ENCODE measurements at regions not wholly inside any gene's neighbourhood (a gene's known extent, or its start where the extent isn't known, plus 50 kb on each side); places are given as distances from the start of the nearest gene placed in this dataset.

DNA sequence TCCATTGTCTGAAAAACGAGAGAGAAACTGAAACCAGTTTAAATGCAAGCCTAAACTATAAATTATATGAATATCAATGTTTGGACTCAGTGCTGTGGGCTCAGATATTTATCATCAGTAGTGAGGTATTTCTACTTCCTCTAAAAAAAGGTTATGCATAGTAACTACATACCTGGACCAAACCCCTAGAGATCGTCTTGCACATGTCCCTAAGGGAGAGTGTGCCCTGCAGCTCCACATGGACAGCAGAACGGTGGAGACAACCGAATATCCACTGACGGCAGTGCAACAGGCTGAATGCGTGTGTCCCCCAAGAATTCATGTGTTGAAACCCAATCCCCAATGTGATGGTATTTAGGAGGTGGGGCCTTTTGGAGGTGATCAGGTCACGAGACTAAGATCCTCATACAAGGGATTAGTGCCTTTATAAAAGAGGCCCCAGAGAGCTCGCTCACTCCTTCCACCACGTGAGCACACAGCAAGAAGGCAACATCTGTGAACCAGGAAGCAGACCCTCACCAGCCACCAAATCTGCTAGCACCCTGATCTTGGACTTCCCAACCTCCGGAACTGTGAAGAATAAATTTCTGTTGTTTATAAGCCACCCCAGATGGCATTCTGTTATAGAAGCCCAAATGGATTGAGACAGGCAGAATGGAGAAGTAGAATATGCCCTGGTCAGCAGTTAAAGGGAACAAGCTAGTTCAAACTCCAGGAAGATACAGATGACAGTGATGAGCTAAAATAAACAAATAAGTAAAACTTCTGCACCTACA lies 208.4 kb downstream of the ANAPC1 start:
- DNase-seq (ENCODE audit: low read depth in 1 of 2, low spot score in 1 of 2), result no peak

DNA sequence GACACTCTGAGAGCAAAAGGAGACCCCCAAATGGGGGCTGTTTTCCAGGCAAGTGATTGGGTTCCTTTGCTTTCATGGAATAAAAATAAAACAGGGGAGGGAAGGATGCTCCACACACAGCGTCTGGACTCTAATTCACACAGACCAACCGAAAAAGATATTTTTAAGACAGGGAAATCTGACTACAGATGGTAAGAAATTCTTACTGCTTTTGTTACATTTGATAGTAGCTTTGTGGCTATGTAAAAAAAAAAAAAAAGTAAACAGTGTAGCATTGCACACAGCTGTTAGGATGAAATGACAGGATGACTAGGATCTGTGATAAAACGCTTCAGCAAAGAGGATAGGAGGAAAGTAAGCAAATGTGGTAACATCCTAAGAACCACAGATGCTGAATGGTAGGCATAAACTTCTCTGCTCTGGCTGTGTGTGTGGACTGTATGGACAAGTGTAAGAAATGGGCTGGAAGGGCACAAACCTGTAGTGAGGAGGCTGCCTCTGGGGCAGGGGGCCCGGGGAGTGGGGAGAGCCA lies 207.6 kb downstream of the ANAPC1 start:
- DNase-seq (ENCODE audit: low read depth in 1 of 2, low spot score in 1 of 2), result no peak

DNA sequence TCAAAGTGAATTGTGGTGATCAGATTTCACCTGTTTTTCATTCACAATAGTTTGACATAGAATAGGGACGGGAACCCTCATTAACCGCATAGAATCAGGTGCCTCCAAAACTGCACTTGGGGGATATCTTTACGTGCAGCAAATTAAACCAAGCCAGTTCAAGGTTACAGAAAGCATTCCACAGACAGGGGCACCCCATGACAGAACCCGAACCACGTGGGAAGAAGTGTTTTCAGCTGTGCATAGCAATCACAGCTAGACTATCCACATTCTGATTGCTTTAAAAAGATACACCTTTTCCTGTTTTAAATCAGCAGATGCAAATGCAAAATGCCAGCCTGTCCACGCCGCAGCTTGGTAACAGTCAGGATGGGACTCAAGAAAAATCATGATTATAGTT lies 205.8 kb downstream of the ANAPC1 start:
- no peak for DNase-seq (ENCODE audit: low read depth in 1 of 2, low spot score in 1 of 2)

DNA sequence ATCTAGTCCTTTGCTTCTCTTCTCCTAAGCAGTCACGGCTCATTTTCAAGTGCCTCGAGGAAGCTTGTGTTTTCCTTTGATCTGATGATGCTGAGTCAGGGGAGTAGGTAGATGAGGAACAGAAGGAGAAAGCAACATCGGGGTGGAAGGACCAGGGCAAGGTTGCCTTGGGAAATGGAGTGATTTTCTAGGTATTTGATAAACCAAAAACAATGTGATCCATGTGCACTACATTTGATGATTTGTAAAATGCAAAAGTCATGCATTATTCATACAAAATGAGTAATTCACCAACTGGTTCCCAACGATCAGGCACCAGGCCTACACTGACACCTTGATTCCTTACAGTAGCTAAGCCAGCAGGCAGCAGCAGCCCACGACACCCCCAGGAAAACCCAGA lies 205.3 kb downstream of the ANAPC1 start:
- no peak for DNase-seq (ENCODE audit: low read depth in 1 of 2, low spot score in 1 of 2)

DNA sequence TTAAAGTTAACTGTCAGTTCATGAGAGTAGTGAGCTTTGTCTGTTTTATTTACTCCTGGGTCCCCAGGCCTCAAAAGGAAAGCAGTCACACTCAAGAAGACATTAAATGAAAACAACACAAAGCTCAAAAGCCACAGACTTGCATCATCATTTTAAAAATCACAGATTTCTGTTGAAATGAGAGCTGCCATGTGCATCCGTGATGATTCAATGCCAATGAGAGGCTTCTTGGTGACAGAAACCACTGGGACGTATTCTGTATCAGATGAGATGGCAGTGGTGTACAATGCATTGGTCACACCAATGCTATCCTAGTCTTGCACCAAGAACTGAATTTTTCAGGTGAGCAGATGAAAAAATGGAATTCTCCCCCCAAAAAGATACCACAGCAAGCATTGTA lies 204.8 kb downstream of the ANAPC1 start:
- DNase-seq (ENCODE audit: low read depth in 1 of 2, low spot score in 1 of 2), result no peak

DNA sequence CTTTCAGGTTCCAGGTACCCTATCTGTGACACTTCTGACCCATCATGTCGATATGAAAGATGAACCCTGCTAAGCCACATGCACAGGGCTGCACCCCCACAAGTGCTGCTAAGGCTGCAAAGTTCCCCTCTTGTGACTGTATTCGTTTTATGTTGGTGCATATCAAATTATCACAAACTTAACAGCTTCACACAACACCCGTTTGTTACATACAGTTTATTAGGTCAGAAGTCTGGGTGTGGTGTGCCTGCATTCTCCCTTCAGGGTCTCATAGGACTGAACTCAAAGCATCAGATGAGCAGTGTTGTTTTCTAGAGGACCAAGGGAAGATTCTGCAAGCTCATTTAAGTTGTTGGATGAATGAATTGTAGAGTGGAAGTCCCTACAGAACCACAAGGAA lies 199.4 kb downstream of the ANAPC1 start:
- no peak for DNase-seq (ENCODE audit: low read depth in 1 of 2, low spot score in 1 of 2)

DNA sequence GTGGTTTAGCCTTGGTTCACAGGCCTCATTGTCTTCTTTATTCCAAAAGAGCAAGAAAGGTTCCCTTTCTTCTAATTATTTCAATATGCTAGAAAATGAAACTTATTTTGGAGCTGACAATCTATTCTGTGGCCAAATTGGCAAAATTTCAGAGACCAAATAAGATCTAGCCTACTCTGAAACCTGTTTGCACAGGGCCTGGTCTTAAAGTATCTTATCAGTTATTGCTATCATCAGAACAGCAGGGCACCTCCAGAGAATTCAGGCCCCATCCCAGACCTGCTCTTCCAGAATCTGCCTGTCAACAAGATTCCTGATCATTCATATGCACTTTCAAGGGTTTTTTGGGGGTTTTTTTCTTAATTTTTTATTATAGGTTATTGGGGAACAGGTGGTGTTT lies 198.7 kb downstream of the ANAPC1 start:
- no peak for DNase-seq (ENCODE audit: low read depth in 1 of 2, low spot score in 1 of 2)

DNA sequence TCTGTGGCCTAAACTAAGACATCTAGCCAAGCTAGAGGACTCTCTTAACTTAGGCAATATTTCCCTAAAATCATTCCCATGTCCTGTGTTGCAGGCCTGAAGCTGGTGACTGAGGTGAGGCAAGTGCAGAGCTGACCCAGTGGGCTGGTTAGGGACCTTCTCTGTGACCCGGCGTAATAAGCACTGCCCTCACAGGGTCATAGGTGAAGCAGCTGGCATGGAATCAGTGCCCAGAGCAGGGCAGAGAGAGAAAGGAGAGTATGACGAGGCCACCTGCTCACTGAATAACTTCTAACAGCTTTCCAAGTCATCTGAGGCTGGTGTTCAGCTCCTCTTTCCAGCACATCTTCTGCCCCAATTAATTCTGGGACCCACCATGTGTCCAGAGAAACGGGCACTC lies 197.0 kb downstream of the ANAPC1 start:
- no peak for DNase-seq (ENCODE audit: low read depth in 1 of 2, low spot score in 1 of 2)

DNA sequence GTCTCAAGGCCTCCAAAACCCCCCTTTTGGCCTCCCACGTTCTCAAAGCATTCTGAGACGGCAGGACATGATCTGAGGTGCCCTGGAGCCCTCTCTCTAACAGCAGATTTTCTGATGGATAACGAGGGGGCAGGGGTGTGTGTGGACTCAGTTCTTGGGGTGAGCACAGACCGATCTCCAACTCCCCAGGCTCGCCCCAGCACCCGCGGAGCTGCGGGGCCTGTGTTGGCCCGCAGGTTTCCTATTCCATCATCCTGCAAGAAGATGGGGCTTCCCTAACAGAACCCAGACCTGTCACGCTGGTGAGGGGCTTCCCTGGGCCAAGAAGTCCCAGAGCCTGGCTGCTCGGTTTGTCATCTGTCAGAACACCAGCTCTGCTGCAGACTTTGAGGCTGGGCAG lies 196.1 kb downstream of the ANAPC1 start:
- no peak for DNase-seq (ENCODE audit: low read depth in 1 of 2, low spot score in 1 of 2)

DNA sequence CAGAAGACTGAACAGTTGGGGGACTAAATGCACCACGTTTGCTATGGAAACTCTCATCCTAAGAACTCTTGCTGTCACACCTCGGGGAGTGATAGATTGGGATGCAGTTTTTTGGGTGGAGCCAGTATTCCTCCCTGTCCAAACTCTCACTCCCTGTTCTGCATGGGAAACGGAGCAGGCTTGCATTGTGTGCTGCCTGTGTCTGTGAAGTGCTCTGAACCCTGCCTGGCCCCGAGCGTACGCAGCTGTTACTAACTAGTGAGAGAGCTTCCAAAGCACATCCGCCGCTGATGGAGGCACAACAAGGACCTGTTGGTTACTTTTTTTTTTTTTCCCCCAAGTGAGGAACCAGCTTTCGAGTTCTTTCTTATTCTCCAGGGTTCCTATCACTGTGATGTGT lies 195.5 kb downstream of the ANAPC1 start:
- DNase-seq (ENCODE audit: low read depth in 1 of 2, low spot score in 1 of 2), result no peak

DNA sequence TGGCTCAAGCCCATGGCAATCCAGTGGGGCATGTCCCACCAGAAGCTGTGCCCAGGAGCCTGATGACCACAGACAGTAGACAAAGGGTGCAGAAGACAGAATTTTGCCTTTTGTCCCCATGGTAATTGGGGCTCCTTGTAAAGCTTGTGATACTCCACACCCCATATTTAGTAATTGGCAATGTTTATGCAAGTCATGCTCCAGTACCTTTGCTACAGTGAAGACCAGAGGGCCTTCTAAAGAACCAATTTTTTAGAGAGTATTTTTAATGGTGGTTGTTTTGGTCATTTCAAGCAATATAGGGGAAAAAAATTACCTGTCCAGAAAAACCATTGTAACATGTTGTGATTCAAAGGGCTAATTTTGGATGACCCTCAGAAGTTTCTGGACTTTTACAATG lies 194.8 kb downstream of the ANAPC1 start:
- DNase-seq (ENCODE audit: low read depth in 1 of 2, low spot score in 1 of 2), result no peak

DNA sequence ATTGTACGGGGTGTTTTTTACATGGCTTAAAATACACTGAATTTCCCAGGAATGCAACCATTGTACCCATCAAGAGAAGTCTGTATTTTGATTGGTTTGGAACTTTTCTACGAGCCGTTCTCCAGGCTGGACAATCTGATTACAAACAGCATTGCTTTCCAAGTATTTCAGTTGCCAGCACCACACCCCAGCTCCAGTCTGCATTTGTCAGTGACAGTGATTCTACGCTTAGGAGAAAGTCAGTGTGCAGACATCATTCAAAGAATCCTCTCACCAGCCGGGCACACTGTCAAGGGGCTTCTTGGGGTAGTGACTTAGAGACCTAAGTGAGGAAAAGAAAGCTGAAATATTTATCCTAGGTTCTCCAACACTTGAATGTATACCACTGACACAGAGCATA lies 194.1 kb downstream of the ANAPC1 start:
- DNase-seq (ENCODE audit: low read depth in 1 of 2, low spot score in 1 of 2), result no peak

DNA sequence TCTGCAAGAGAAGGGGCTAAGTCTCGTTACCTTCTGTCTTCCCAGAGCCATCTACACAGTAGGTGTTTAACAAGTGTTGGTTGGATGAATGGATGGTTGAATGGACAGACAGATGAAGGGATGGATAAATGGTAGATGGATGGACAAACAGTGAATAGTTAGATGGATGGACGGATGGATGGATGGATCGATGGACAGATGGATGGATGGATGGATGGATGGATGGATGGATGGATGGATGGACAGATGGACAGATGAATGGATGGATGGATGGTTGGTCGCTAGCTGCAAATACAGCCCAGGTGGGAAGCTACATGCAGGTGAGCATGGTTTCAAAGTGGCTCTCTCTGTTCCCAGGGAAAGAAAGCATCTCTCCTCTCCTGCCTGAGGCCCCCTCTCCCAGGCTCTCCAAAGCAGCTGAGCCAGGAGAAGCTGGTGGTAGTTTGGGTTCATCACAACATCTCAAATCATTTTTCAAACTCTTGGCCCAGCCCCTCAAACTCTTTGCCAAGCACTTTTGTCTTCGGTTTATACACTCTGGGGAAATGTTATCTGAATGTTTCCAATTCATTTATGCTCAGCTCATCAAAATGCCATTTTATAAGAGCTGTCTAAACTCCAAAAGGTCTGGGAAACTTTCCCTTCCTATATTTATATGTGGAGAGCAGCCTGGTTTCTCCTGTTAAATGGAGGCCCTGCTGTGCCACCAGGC lies 192.7 kb downstream of the ANAPC1 start:
- DNase-seq (ENCODE audit: low read depth in 1 of 2, low spot score in 1 of 2), result no peak

DNA sequence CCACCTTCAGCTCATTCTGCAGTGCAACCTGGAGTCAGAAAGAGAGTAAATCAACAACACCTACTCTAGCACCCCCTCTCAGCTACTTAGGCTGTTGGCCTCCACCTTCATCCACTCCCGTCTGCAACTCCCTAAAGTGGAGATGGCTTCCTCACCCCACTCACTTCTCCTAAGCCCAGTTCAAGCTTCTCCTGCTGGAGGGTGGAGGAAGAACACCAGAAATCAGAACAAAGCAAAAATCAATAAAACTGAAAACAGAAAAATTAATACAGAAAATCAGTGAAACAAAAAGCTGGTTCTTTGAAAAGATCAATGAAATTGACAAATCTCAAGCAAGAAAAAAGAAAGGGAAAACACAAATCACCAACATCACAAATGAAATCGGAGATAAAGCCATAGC lies 191.7 kb downstream of the ANAPC1 start:
- no peak for DNase-seq (ENCODE audit: low read depth in 1 of 2, low spot score in 1 of 2)

DNA sequence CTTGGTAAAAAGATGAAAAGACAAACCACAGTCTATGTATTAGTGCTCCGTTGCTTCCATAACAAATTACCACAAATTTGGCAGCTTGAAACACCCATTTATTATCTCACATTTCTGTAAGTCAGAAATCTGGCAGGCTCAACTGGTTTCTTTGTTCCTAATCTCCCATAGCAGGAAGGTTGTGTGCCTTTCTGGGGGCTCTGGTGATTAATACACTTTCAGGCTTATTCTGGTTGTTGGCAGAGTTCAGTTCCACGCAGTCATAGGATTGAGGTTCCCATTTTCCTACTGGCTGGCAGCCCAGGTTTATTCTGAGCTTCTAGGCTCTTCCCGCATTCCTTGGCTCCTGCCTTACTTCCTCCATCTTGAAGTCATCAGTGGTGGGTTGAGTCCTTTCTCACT lies 189.3 kb downstream of the ANAPC1 start:
- DNase-seq (ENCODE audit: low read depth in 1 of 2, low spot score in 1 of 2), result no peak

DNA sequence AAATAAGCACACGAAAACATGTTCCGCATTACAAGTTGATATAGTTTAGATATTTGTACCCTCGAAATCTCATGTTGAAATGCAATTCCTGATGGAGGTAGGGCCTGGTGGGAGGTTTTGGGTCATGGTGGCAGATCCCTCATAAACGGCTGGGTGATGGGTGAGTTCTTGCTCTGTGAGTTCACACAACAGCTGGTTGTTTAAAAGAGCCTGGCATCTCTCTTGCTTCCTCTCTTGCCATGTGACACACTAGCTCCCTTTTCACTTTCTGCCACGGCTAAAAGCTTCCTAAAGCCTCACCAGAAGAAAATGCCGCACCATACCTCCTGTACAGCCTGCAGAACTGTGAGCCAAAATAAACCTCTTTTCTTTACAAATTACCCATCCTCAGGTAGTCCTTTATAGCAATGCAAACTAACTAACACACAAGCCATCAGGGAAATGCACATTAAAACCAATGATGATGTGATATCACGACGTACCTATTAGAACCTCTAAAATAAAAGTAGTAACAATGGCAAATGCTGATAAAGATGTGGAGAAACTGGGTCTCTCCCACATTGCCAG lies 188.5 kb downstream of the ANAPC1 start:
- no peak for DNase-seq (ENCODE audit: low read depth in 1 of 2, low spot score in 1 of 2)

DNA sequence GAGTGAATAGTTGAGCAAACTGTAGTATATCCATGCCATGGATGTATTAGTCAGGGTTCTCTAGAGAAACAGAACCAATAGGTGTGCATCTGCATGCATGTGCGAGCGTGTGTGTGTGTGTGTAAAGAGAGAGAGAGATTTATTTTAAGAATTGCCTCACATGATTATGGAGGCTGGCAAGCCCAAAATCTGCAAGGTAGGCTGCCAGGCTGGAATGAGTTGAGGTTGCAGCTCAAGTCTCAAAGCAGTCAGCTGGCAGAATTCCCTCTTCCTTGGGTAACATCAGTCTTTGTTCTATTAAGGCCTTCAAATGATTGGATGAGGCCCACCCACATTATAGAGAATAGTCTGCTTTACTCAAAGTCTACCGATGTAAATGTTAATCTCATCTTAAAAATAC lies 187.8 kb downstream of the ANAPC1 start:
- no peak for DNase-seq (ENCODE audit: low read depth in 1 of 2, low spot score in 1 of 2)

DNA sequence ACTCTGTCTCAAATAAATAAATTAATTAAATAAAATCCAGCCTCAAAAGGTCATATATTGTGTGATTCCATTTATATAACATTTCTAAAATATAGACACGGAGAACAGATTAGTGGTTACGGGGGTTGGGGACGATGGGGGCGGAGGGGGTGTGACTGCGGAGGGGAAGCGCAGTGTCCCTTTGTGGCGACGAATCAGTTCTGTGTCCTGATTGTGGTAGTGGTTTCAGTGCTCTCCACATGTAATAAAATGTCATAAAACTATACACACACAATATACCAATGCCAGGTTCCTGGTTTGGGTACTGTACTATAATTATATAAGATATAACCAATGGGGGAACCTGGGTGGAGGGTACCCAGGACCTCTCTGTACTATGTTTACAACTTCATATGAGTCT lies 186.4 kb downstream of the ANAPC1 start:
- no peak for DNase-seq (ENCODE audit: low read depth in 1 of 2, low spot score in 1 of 2)

DNA sequence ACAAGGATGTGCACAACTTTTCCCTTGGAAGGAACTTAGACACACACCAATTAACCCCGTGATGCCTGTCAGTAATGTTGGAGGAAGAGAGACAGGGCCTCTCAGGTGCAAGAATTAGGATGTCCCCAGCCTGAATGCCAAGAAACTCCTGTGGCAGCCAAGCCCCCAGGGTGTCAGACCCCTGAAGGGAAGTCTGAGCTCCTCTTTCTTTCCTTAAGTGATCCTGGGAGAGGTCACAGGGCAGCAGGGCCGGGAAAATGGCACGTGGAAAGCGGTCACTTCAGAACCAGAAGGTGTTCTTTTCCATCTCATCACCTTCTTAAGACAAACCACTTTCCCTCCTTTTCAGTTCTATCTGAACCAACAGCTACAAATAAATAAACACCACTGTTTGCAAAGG lies 185.9 kb downstream of the ANAPC1 start:
- no peak for DNase-seq (ENCODE audit: low read depth in 1 of 2, low spot score in 1 of 2)

DNA sequence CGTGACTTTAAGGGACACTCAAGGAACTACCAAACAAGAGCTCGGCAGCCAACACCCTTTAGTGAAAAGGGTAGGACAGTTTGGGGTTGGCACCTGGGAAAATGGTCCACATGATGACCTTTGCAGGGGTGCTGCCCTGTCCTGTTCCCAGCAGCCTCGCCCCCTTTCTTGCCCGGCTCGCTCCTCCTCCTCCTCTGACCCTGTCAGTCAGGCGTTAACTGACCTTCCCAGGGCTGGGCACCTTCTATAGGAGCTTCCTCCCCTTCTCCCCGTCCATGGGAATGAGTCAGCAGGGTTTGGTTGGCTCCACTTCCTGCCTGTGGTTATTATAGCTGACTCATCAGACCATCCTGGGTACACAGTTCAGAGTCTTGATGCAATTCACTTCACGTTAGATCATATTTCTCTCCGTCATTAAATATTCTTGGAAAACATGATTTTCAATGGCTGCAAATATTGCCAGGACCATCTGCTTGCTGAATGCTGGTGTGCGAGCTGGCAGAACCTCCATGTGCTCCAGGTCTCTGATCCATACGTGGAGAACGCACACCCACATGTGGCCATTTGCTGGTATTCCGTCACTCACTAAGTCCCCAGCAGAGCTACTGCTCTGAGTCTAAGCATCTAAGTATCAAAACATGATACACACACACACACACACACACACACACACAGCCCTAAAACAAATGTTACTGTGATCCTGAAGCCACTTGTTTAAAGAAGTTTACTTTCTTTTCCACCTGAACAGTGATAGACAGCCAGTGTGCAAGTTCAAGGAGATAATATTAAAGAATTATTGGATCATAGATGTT lies 185.0 kb downstream of the ANAPC1 start:
- peak; percentile 10 to 20 for DNase-seq (ENCODE audit: low read depth in 1 of 2, low spot score in 1 of 2)

DNA sequence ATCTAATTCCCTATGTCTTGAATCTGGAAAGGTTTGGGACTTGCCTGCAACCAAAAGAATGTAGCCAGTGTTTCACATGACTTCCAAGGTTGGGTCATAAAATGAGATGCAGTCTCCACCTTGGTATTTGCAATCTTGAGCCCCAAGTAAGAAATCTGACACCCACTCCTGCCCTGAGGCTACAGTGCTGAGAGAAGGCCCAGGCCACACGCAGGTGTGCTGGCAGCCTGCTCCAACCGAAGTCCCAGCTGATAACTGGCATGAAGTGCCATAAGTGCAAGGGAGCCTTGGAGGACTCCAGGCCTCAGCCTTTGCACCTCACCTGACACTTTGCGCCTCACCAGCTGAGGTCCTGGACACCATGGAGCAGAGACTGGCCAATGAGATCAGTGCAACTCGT lies 182.7 kb downstream of the ANAPC1 start:
- DNase-seq (ENCODE audit: low read depth in 1 of 2, low spot score in 1 of 2), result no peak

DNA sequence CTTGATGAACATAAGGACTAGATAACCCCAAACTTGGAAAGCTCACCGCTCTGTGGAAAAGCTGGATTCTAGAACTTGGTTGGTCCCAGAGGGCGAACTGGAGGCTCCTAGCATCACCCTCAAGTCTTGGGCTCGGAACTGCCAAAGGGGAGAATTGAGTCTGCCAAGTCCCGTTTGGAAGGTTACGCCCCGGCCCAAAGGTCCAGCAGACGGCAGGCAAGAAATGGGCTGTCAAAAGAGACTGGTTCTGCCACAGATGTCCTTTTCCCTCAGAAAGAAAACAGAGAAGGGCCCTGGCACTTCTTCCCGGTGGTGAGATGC lies 182.2 kb downstream of the ANAPC1 start:
- DNase-seq (ENCODE audit: low read depth in 1 of 2, low spot score in 1 of 2), result no peak

All from stimulated activated CD4-positive, alpha-beta T cell treated with anti-CD3 and anti-CD28 coated beads, Interleukin-15, amount 100 ng/mL, for 1 hour (primary cell).